ENCODE measurements at regions not wholly inside any gene's neighbourhood (a gene's known extent, or its start where the extent isn't known, plus 50 kb on each side); places are given as distances from the start of the nearest gene placed in this dataset.

DNA sequence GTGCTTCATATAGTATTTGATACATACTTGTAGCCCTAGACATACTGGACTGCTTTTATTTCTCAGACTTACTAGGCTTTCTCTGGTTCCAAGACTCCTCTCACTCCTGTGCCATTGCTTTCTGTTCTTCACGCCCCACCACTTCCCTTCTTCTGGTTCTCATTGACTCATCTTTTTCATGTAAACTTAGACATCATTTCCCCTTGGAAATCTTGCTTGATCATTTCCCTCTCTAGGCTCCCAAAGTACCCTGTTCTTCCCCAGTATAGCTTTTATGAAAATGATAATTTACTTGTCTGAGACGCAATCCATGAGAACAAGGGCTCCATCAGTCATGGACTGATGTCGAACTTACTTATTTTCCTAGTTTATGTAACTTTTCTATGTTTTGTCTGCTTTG is 83.5 kb downstream of the TLR4 start:
- ChIA-PET POLR2A (no interaction called here), CTCF (no interaction called here)
- H3K4me1 Mint-ChIP-seq, result no peaks in the 10 kb centered on the region
- H3K27ac ChIP-seq (ENCODE audit: low read depth, low read length), result no peak overlapping the region
- H3K27me3 Mint-ChIP-seq, result peaks cover 0 to 3% (median 0%) of the 10 kb centered on the region in 5 donors
- H3K27me3 ChIP-seq (ENCODE audit: control insufficient read depth in 2 of 2, insufficient read depth in 2 of 2, low read length in 2 of 2), result no peaks in the 10 kb centered on the region
- H3K27ac Mint-ChIP-seq, result no peak overlapping the region
- no peak overlapping the region for H3K4me3 ChIP-seq (ENCODE audit: low read length)
- intact Hi-C loops (cut with micrococcal nuclease), result no loop called here
- H3K36me3 Mint-ChIP-seq, result no peaks in the 10 kb centered on the region
- ATAC-seq, result no peak
- no peaks in the 10 kb centered on the region for H3K9me3 ChIP-seq (ENCODE audit: control insufficient read depth in 2 of 3, low read length in 3 of 3)
- peaks cover 0 to 2% (median 0%) of the 10 kb centered on the region in 11 donors for H3K9me3 Mint-ChIP-seq
- no peak for DNase-seq
- peaks cover 9 to 13% of the 10 kb centered on the region in 2 donors for H3K4me1 ChIP-seq (ENCODE audit: control insufficient read depth in 2 of 2, insufficient read depth in 2 of 2, low read length in 2 of 2)
- no peaks in the 10 kb centered on the region for H3K36me3 ChIP-seq (ENCODE audit: control insufficient read depth in 2 of 3, insufficient read depth in 3 of 3, low read length in 3 of 3)
- H3K4me3 Mint-ChIP-seq, result no peak overlapping the region

DNA sequence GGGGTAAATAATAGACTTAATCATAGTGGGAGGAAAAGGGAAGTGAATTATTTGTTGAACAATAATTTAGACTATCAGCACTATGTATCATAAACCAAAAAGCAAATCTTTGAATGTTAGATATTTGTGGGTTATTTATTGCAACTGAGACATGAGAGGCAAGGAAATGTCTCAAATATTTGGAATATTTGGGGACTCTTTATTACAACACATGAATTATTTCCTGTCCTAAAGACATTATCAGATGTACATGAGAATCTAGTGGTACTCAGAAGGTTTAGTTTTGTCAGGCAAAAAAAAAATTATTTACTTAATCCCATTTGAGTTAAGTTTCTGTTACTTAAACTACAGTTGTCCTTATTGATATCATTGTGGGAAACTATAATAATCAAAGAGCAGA is 91.1 kb downstream of the TLR4 start:
- no peaks in the 10 kb centered on the region for H3K4me1 Mint-ChIP-seq
- DNase-seq, result no peak
- ChIA-PET CTCF (no interaction called here), POLR2A (no interaction called here)
- peaks cover 8 to 38% (median 19%) of the 10 kb centered on the region in 5 donors for H3K27me3 Mint-ChIP-seq
- ATAC-seq, result no peak
- H3K4me3 Mint-ChIP-seq, result no peak overlapping the region
- Histone ChIP-seq H3K27me3 (ENCODE audit: control insufficient read depth in 2 of 2, insufficient read depth in 2 of 2, low read length in 2 of 2) (no peaks in the 10 kb centered on the region), H3K9me3 (ENCODE audit: control insufficient read depth in 2 of 3, low read length in 3 of 3) (no peaks in the 10 kb centered on the region), H3K4me1 (ENCODE audit: control insufficient read depth in 2 of 2, insufficient read depth in 2 of 2, low read length in 2 of 2) (no peaks in the 10 kb centered on the region), H3K27ac (ENCODE audit: low read depth, low read length) (no peak overlapping the region), H3K36me3 (ENCODE audit: control insufficient read depth in 2 of 3, insufficient read depth in 3 of 3, low read length in 3 of 3) (no peaks in the 10 kb centered on the region), H3K4me3 (ENCODE audit: low read length) (no peak overlapping the region)
- no peak overlapping the region for H3K27ac Mint-ChIP-seq
- H3K9me3 Mint-ChIP-seq, result peaks cover 0 to 10% (median 0%) of the 10 kb centered on the region in 11 donors
- H3K36me3 Mint-ChIP-seq, result no peaks in the 10 kb centered on the region
- intact Hi-C loops (cut with micrococcal nuclease), result no loop called here

DNA sequence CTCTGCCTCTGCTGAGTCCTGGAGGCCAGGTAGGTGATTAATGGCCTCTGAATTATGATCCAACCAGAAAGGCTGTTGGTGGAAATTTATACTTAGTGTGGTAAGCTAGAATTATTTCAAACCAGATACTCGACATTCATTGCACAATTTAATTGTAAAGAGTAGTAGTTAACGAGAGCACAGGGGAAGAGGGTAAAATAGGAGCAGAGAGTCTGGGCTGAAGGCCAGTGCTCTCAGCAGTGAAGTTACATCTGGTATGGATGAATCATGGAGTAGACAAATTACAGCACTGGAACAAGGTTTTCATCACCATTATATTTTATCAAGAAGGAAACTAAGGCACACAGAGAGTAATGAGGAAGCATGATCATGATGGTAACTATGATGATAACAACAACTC is 92.5 kb downstream of the TLR4 start:
- H3K4me3 ChIP-seq (ENCODE audit: low read length), result no peak overlapping the region
- no peak overlapping the region for H3K4me3 Mint-ChIP-seq
- H3K9me3 Mint-ChIP-seq, result peaks cover 0 to 10% (median 0%) of the 10 kb centered on the region in 11 donors
- DNase-seq (no peak), ATAC-seq (no peak)
- intact Hi-C loops (cut with micrococcal nuclease), result no loop called here
- H3K9me3 ChIP-seq (ENCODE audit: control insufficient read depth in 2 of 3, low read length in 3 of 3), result no peaks in the 10 kb centered on the region
- no peaks in the 10 kb centered on the region for H3K4me1 Mint-ChIP-seq
- H3K27ac Mint-ChIP-seq, result no peak overlapping the region
- no peak overlapping the region for H3K27ac ChIP-seq (ENCODE audit: low read depth, low read length)
- no peaks in the 10 kb centered on the region for H3K4me1 ChIP-seq (ENCODE audit: control insufficient read depth in 2 of 2, insufficient read depth in 2 of 2, low read length in 2 of 2)
- POLR2A ChIA-PET, result no interaction called here
- H3K36me3 Mint-ChIP-seq, result no peaks in the 10 kb centered on the region
- no peaks in the 10 kb centered on the region for H3K36me3 ChIP-seq (ENCODE audit: control insufficient read depth in 2 of 3, insufficient read depth in 3 of 3, low read length in 3 of 3)
- CTCF ChIA-PET, result no interaction called here
- peaks cover 8 to 44% (median 25%) of the 10 kb centered on the region in 5 donors for H3K27me3 Mint-ChIP-seq
- no peaks in the 10 kb centered on the region for H3K27me3 ChIP-seq (ENCODE audit: control insufficient read depth in 2 of 2, insufficient read depth in 2 of 2, low read length in 2 of 2)

DNA sequence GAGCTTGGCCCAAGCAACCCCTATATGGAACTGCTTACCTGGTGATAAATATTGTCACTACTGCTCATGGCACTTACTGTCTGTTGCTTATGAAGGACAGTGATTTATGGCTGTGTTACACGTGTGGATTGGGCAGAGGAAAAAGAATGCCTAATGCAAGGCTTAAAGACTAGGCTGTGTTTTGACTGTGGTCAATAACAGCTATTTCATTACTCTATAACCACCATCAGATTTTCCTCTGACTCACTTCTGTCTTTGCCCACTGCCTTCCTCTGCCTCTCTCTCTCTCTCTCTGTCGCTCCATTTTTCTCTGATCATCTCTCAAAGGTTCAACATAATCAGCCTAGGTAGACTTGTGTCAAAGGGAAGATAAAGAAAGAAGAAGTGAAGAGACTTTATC is 96.2 kb downstream of the TLR4 start:
- DNase-seq (no peak), ATAC-seq (no peak)
- Histone ChIP-seq H3K4me3 (ENCODE audit: low read length) (no peak overlapping the region), H3K27ac (ENCODE audit: low read depth, low read length) (no peak overlapping the region), H3K9me3 (ENCODE audit: control insufficient read depth in 2 of 3, low read length in 3 of 3) (no peaks in the 10 kb centered on the region), H3K4me1 (ENCODE audit: control insufficient read depth in 2 of 2, insufficient read depth in 2 of 2, low read length in 2 of 2) (no peaks in the 10 kb centered on the region), H3K36me3 (ENCODE audit: control insufficient read depth in 2 of 3, insufficient read depth in 3 of 3, low read length in 3 of 3) (no peaks in the 10 kb centered on the region), H3K27me3 (ENCODE audit: control insufficient read depth in 2 of 2, insufficient read depth in 2 of 2, low read length in 2 of 2) (no peaks in the 10 kb centered on the region)
- intact Hi-C loops (cut with micrococcal nuclease), result no loop called here
- peaks cover 0 to 4% (median 0%) of the 10 kb centered on the region in 11 donors for H3K9me3 Mint-ChIP-seq
- ChIA-PET POLR2A (no interaction called here), CTCF (no interaction called here)
- H3K27ac Mint-ChIP-seq, result no peak overlapping the region
- H3K27me3 Mint-ChIP-seq, result peaks cover 11 to 61% (median 32%) of the 10 kb centered on the region in 5 donors
- H3K4me3 Mint-ChIP-seq, result no peak overlapping the region
- H3K4me1 Mint-ChIP-seq, result no peaks in the 10 kb centered on the region
- no peaks in the 10 kb centered on the region for H3K36me3 Mint-ChIP-seq

- H3K27ac ChIP-seq (ENCODE audit: low read depth, low read length), result no peak overlapping the region
- ChIA-PET POLR2A (no interaction called here), CTCF (no interaction called here)
- H3K4me3 ChIP-seq (ENCODE audit: low read length), result no peak overlapping the region
- Mint-ChIP-seq H3K27ac (no peak overlapping the region), H3K36me3 (no peaks in the 10 kb centered on the region), H3K9me3 (peaks cover 0 to 5% (median 0%) of the 10 kb centered on the region in 11 donors), H3K27me3 (peaks cover 15 to 69% (median 53%) of the 10 kb centered on the region in 5 donors), H3K4me3 (no peak overlapping the region), H3K4me1 (peaks cover 0 to 4% (median 0%) of the 10 kb centered on the region in 7 donors)
- no peaks in the 10 kb centered on the region for H3K4me1 ChIP-seq (ENCODE audit: control insufficient read depth in 2 of 2, insufficient read depth in 2 of 2, low read length in 2 of 2)
- ATAC-seq (no peak), DNase-seq (no peak)
- H3K36me3 ChIP-seq (ENCODE audit: control insufficient read depth in 2 of 3, insufficient read depth in 3 of 3, low read length in 3 of 3), result no peaks in the 10 kb centered on the region
- H3K27me3 ChIP-seq (ENCODE audit: control insufficient read depth in 2 of 2, insufficient read depth in 2 of 2, low read length in 2 of 2), result no peaks in the 10 kb centered on the region
- no peaks in the 10 kb centered on the region for H3K9me3 ChIP-seq (ENCODE audit: control insufficient read depth in 2 of 3, low read length in 3 of 3)
- intact Hi-C loops (cut with micrococcal nuclease), result no loop called here
These were observed 105.5 kb downstream of the TLR4 start for GRCh38 chr9:117809751-117810150.

GRCh38 chr9:117815315-117815714 is 111.1 kb downstream of the TLR4 start:
- intact Hi-C loops (cut with micrococcal nuclease), result no loop called here
- H3K36me3 ChIP-seq (ENCODE audit: control insufficient read depth in 2 of 3, insufficient read depth in 3 of 3, low read length in 3 of 3), result no peaks in the 10 kb centered on the region
- DNase-seq, result no peak
- Mint-ChIP-seq H3K9me3 (peaks cover 0 to 7% (median 1%) of the 10 kb centered on the region in 11 donors), H3K36me3 (no peaks in the 10 kb centered on the region), H3K4me3 (no peak overlapping the region), H3K27me3 (peaks cover 13 to 43% (median 36%) of the 10 kb centered on the region in 5 donors), H3K4me1 (peaks cover 6 to 12% (median 8%) of the 10 kb centered on the region in 7 donors), H3K27ac (no peak overlapping the region)
- no peaks in the 10 kb centered on the region for H3K9me3 ChIP-seq (ENCODE audit: control insufficient read depth in 2 of 3, low read length in 3 of 3)
- H3K27me3 ChIP-seq (ENCODE audit: control insufficient read depth in 2 of 2, insufficient read depth in 2 of 2, low read length in 2 of 2), result no peaks in the 10 kb centered on the region
- H3K4me1 ChIP-seq (ENCODE audit: control insufficient read depth in 2 of 2, insufficient read depth in 2 of 2, low read length in 2 of 2), result peaks cover 0 to 7% of the 10 kb centered on the region in 2 donors
- ChIA-PET CTCF (no interaction called here), POLR2A (no interaction called here)
- peak; percentile 40 for ATAC-seq
- no peak overlapping the region for H3K4me3 ChIP-seq (ENCODE audit: low read length)
- no peak overlapping the region for H3K27ac ChIP-seq (ENCODE audit: low read depth, low read length)

GRCh38 chr9:117815948-117816347 is 111.7 kb downstream of the TLR4 start:
- no peaks in the 10 kb centered on the region for H3K36me3 ChIP-seq (ENCODE audit: control insufficient read depth in 2 of 3, insufficient read depth in 3 of 3, low read length in 3 of 3)
- Mint-ChIP-seq H3K9me3 (peaks cover 0 to 7% (median 1%) of the 10 kb centered on the region in 11 donors), H3K4me3 (no peak overlapping the region), H3K27me3 (peaks cover 6 to 44% (median 34%) of the 10 kb centered on the region in 5 donors), H3K4me1 (peaks cover 6 to 12% (median 8%) of the 10 kb centered on the region in 7 donors), H3K27ac (no peak overlapping the region), H3K36me3 (no peaks in the 10 kb centered on the region)
- no peak overlapping the region for H3K27ac ChIP-seq (ENCODE audit: low read depth, low read length)
- CTCF ChIA-PET, result no interaction called here
- ATAC-seq (no peak), DNase-seq (no peak)
- no peak overlapping the region for H3K4me3 ChIP-seq (ENCODE audit: low read length)
- POLR2A ChIA-PET, result no interaction called here
- intact Hi-C loops (cut with micrococcal nuclease), result no loop called here
- H3K27me3 ChIP-seq (ENCODE audit: control insufficient read depth in 2 of 2, insufficient read depth in 2 of 2, low read length in 2 of 2), result no peaks in the 10 kb centered on the region
- no peaks in the 10 kb centered on the region for H3K9me3 ChIP-seq (ENCODE audit: control insufficient read depth in 2 of 3, low read length in 3 of 3)
- peaks cover 0 to 7% of the 10 kb centered on the region in 2 donors for H3K4me1 ChIP-seq (ENCODE audit: control insufficient read depth in 2 of 2, insufficient read depth in 2 of 2, low read length in 2 of 2)

All from naive thymus-derived CD4-positive, alpha-beta T cell (primary cell).